Endothelial cell of umbilical vein (primary cell): ENCODE measurements at regions not wholly inside any gene's neighbourhood (a gene's known extent, or its start where the extent isn't known, plus 50 kb on each side); places are given as distances from the start of the nearest gene placed in this dataset.

Experiments
- BruUV-seq: library from RNA; stranded (reverse); fragments of 400-500 nt; replicated peaks from 2 replicates; lab custom pipeline; 2021; lab: Mats Ljungman, UMichigan
- CTCF ChIA-PET: fragments of 300-600, 350-600 bp; sonication (Branson Sonifier 250); formaldehyde crosslinking; loops from one replicate; lab custom pipeline; 2021; ENCODE audit warnings: antibody characterized with exemption, inconsistent platforms; lab: Charles Lee
- POLR2A ChIA-PET: fragments of 300-600, 350-600 bp; sonication (Branson Sonifier 250); formaldehyde crosslinking; loops from one replicate; lab custom pipeline; 2021; ENCODE audit warnings: antibody characterized with exemption, inconsistent platforms; lab: Charles Lee
- DNase-seq: peaks from one replicate; pipeline ENCODE4 v3.0.0-alpha.2; 2011; ENCODE audit warnings: low read depth, low spot score
- FAIRE-seq: peaks from 2 replicates; lab custom pipeline; 2011; peaks lifted over from hg19 to GRCh38; lab: Jason Lieb, UNC
- H2AFZ ChIP-seq: 2 replicates; pipeline ENCODE4 v1.6.0; 2012; ENCODE audit warnings: low read depth, low read length, control low read depth, inconsistent platforms
- H3K27ac ChIP-seq: 2 replicates; pipeline ENCODE4 v1.5.1; 2011; ENCODE audit warnings: low read depth, mild to moderate bottlenecking, control low read depth, low read length, moderate library complexity; ENCODE audit not compliant: insufficient read depth
- H3K27me3 ChIP-seq, 2 experiments: 2 replicates each; pipeline versions ENCODE4 v1.6.0 to v1.6.1; 2011; ENCODE audit warnings: low read length in 2 of 2, mixed read lengths in 1 of 2; ENCODE audit not compliant: control insufficient read depth in 2 of 2, insufficient read depth in 2 of 2
- H3K36me3 ChIP-seq, 2 experiments: 2 replicates in 1 of 2; 3 replicates in 1 of 2; pipeline ENCODE4 v1.5.1; 2011; ENCODE audit warnings: low read length in 2 of 2, mild to moderate bottlenecking in 1 of 2, moderate library complexity in 1 of 2; ENCODE audit not compliant: control insufficient read depth in 2 of 2, insufficient read depth in 2 of 2; ENCODE audit errors: extremely low read depth in 1 of 2
- H3K4me1 ChIP-seq: 3 replicates; pipeline ENCODE4 v1.5.1; 2011; ENCODE audit warnings: mild to moderate bottlenecking, low read length; ENCODE audit not compliant: control insufficient read depth, insufficient read depth; ENCODE audit errors: extremely low read depth
- H3K4me2 ChIP-seq: 2 replicates; pipeline ENCODE4 v1.6.1; 2011; ENCODE audit warnings: low read length, control low read depth, mixed read lengths; ENCODE audit not compliant: insufficient read depth
- H3K4me3 ChIP-seq, 3 experiments: fragments of 200-600 bp in 1 of 3; sonication (generic), shearing (Covaris generic) in 1 of 3; replicated peaks in 1 of 3; 2 replicates each; pipeline ENCODE4 v1.5.1; 2011 to 2016; ENCODE audit warnings: control low read depth in 3 of 3, low read length in 3 of 3, mild to moderate bottlenecking in 2 of 3, inconsistent platforms in 1 of 3, low read depth in 1 of 3, moderate library complexity in 1 of 3; ENCODE audit not compliant: insufficient read depth in 1 of 3
- H3K79me2 ChIP-seq: 2 replicates; pipeline ENCODE4 v1.6.0; 2012; ENCODE audit warnings: low read length, inconsistent platforms; ENCODE audit not compliant: control insufficient read depth, insufficient read depth
- H3K9ac ChIP-seq: replicated peaks from 2 replicates; pipeline ENCODE3; 2011; ENCODE audit warnings: low read length, control low read depth; ENCODE audit not compliant: insufficient read depth; ENCODE audit errors: extremely low read depth
- H3K9me1 ChIP-seq: replicated peaks from 3 replicates; pipeline ENCODE4 v1.6.0; 2011; ENCODE audit warnings: mild to moderate bottlenecking, low read length; ENCODE audit not compliant: control insufficient read depth, insufficient read depth; ENCODE audit errors: extremely low read depth
- H3K9me3 ChIP-seq: replicated peaks from 2 replicates; pipeline ENCODE4 v1.5.1; 2012; ENCODE audit warnings: low read length, inconsistent platforms; ENCODE audit not compliant: control insufficient read depth, insufficient read depth
- H4K20me1 ChIP-seq: replicated peaks from 2 replicates; pipeline ENCODE3; 2011; ENCODE audit warnings: mild to moderate bottlenecking, low read length; ENCODE audit not compliant: control insufficient read depth, insufficient read depth; ENCODE audit errors: extremely low read depth
- EZH2 ChIP-seq: IDR thresholded peaks from 2 replicates; pipeline ENCODE4 v1.6.1; 2012; ENCODE audit warnings: borderline replicate concordance, low read depth, mild to moderate bottlenecking, moderate library complexity, low read length, inconsistent platforms; ENCODE audit not compliant: severe bottlenecking
- FOS ChIP-seq: IDR thresholded peaks from 2 replicates; pipeline ENCODE4 v1.6.1; 2011; ENCODE audit warnings: mild to moderate bottlenecking, low read length, moderate library complexity, borderline replicate concordance; ENCODE audit not compliant: insufficient read depth
- GATA2 ChIP-seq: IDR thresholded peaks from 2 replicates; pipeline ENCODE4 v1.7.0; 2011; ENCODE audit warnings: low read depth, mild to moderate bottlenecking, moderate library complexity, mixed read lengths, low read length; ENCODE audit not compliant: insufficient read length, insufficient read depth
- JUN ChIP-seq: IDR thresholded peaks from 2 replicates; pipeline ENCODE4 v1.6.1; 2011; ENCODE audit warnings: borderline replicate concordance, low read depth; ENCODE audit not compliant: insufficient read length, insufficient read depth
- MYC ChIP-seq: IDR thresholded peaks from one replicate; pipeline ENCODE4 v1.6.1; 2011; ENCODE audit warnings: mild to moderate bottlenecking, low read depth, low read length
- POLR2A ChIP-seq: IDR thresholded peaks from 2 replicates; pipeline ENCODE4 v1.6.1; 2012; ENCODE audit warnings: low read depth, mild to moderate bottlenecking, control low read depth, low read length
- POLR2AphosphoS5 ChIP-seq: IDR thresholded peaks from 2 replicates; pipeline ENCODE4 v1.6.1; 2012; ENCODE audit warnings: low read depth, mild to moderate bottlenecking, control low read depth, low read length, moderate library complexity; ENCODE audit not compliant: insufficient read depth
- dilution Hi-C: fragments of 300-500 bp; cut with MboI; formaldehyde crosslinking; loops from one replicate; pipeline ENCODE4 v1.15.0; 2019; ENCODE audit warnings: low sequenced_read_pairs; ENCODE audit not compliant: extremely low pct_ligation_motif_present
- intact Hi-C: fragments of 100-400 bp; cut with micrococcal nuclease; formaldehyde crosslinking; loops from one replicate; pipeline ENCODE4 v1.10.0; 2022
- TF ChIP-seq, protein P1 (sequence below): IDR thresholded peaks from 2 replicates; pipeline ENCODE4 v1.6.1; 2011; ENCODE audit not compliant: insufficient read depth, insufficient read length
- TF ChIP-seq, protein P2 (sequence below), 2 donors: IDR thresholded peaks; 1 replicate in 1 of 2; 2 replicates in 1 of 2; pipeline ENCODE4 v1.5.1; 2011; ENCODE audit warnings: low read length in 2 of 2, mild to moderate bottlenecking in 2 of 2, moderate library complexity in 2 of 2, control low read depth in 1 of 2, inconsistent platforms in 1 of 2, low read depth in 1 of 2; ENCODE audit not compliant: insufficient read depth in 1 of 2; ENCODE audit errors: extremely low read depth in 1 of 2

DNA sequence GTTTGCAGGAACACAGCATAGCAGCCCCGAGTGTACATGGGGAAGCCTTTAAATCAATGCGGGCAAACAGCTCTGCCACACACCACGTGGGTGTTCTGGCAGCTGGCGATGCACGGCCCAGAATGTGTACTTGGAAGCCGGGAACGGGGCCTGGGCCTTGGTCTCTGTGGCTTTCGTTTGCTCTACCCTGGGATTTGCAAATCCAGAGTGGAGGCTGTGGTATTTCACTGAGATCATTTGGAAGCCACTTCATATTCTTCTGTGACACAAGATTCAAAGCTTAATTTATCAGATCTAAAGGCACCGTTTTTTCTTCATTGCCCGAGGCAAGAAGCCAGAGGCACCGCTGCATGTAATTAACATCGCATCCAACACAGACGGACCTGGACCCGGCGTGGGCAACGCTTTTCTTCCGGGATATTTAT, 246.3 kb upstream of the MYT1L start:
- H2AFZ ChIP-seq = no peak overlapping the region
- H3K27me3 ChIP-seq = no peaks in the 10 kb centered on the region
- H4K20me1 ChIP-seq = no peaks in the 10 kb centered on the region
- no peaks in the 10 kb centered on the region for H3K9me1 ChIP-seq
- no peak overlapping the region for H3K9ac ChIP-seq
- H3K4me1 ChIP-seq = no peaks in the 10 kb centered on the region
- dilution Hi-C loops = no loop called here
- TF ChIP-seq, protein P1, sequence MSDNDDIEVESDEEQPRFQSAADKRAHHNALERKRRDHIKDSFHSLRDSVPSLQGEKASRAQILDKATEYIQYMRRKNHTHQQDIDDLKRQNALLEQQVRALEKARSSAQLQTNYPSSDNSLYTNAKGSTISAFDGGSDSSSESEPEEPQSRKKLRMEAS = no peak
- TF ChIP-seq MYC (no peak), EZH2 (no peak), GATA2 (no peak), POLR2A (no peak), FOS (no peak), POLR2AphosphoS5 (no peak), JUN (no peak)
- TF ChIP-seq, protein P2, sequence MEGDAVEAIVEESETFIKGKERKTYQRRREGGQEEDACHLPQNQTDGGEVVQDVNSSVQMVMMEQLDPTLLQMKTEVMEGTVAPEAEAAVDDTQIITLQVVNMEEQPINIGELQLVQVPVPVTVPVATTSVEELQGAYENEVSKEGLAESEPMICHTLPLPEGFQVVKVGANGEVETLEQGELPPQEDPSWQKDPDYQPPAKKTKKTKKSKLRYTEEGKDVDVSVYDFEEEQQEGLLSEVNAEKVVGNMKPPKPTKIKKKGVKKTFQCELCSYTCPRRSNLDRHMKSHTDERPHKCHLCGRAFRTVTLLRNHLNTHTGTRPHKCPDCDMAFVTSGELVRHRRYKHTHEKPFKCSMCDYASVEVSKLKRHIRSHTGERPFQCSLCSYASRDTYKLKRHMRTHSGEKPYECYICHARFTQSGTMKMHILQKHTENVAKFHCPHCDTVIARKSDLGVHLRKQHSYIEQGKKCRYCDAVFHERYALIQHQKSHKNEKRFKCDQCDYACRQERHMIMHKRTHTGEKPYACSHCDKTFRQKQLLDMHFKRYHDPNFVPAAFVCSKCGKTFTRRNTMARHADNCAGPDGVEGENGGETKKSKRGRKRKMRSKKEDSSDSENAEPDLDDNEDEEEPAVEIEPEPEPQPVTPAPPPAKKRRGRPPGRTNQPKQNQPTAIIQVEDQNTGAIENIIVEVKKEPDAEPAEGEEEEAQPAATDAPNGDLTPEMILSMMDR (IDR thresholded peaks at IDR 0.05; ENCODE audit: extremely low read depth in 1 of 2, insufficient read depth in 1 of 2, low read depth in 1 of 2, low read length in 2 of 2) = no peak
- ChIA-PET POLR2A (no interaction called here), CTCF (no interaction called here)
- H3K27ac ChIP-seq = no peak overlapping the region
- no peaks in the 10 kb centered on the region for H3K79me2 ChIP-seq
- no peaks in the 10 kb centered on the region for H3K36me3 ChIP-seq
- BruUV-seq = no TSS peak
- H3K4me2 ChIP-seq = no peak overlapping the region
- FAIRE-seq (no peak), DNase-seq (no peak)
- intact Hi-C loops = no loop called here
- H3K9me3 ChIP-seq = no peaks in the 10 kb centered on the region
- H3K4me3 ChIP-seq = no peak overlapping the region
